Breast epithelium (tissue), 3 donors: ENCODE measurements at regions not wholly inside any gene's neighbourhood (a gene's known extent, or its start where the extent isn't known, plus 50 kb on each side); places are given as distances from the start of the nearest gene placed in this dataset.

Experiments used
- CTCF ChIP-seq, 3 donors: fragments of 450-650 bp; IDR thresholded peaks; one replicate each; pipeline ENCODE4 v1.5.1; 2016 to 2017; ENCODE audit warnings: antibody characterized with exemption in 3 of 3, mild to moderate bottlenecking in 3 of 3, moderate library complexity in 3 of 3
- POLR2AphosphoS5 ChIP-seq, 3 donors: sonication (generic); formaldehyde crosslinking; IDR thresholded peaks; one replicate each; pipeline ENCODE4 v1.6.1; 2017; ENCODE audit warnings: antibody characterized with exemption in 3 of 3

- no peak for TF ChIP-seq CTCF (IDR thresholded peaks at IDR 0.05)
- TF ChIP-seq POLR2AphosphoS5 (IDR thresholded peaks at IDR 0.05), result no peak
Observed at GRCh38 chr3:182215881-182216280, 504.2 kb downstream of the SOX2 start.
